ENCODE measurements at regions not wholly inside any gene's neighbourhood (a gene's known extent, or its start where the extent isn't known, plus 50 kb on each side); places are given as distances from the start of the nearest gene placed in this dataset.

DNA sequence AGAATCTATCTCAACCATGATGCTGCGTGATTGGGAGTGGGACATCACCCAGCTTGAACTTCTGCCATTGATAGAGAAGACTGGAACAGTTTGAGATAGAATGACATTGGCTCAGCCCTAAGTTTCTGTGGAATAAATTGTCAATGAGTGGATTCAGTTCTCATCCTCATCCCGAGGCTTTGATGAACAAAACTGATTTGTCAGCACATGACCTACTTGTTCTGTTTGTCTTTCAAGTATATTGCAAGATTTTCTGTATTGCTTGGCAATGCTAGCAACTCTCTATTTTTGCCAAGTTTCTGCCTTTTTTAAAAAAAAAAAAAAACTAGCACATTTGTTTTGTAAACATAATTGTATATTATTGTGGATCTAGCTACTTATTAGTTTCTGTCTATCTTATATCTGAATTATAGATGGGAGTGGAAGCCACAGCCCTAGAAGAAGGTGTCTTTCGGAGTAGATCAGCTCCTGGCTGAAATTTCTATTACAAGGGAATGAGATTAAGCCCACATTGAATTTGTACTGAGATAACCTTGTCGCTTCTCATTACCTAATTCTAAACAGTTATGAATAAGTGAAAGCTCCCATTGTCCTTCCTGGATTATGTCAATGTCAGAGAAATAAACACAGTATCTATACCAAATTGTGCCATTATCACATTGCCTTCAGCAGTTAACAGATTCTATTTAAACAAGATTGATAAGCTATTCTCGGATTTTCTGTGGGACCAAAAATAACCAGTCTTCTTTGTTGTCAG lies 166.1 kb downstream of the TNFSF13B start:
- no TSS peak for BruUV-seq (replicated peaks)
- POLR2A ChIA-PET (ENCODE audit: low non-redundant PET) = no interaction called here
- no peak for TF ChIP-seq EZH2 (IDR thresholded peaks at IDR 0.05; ENCODE audit: borderline replicate concordance, low read depth, low read length, poor library complexity, severe bottlenecking)
- TF ChIP-seq, protein P1, sequence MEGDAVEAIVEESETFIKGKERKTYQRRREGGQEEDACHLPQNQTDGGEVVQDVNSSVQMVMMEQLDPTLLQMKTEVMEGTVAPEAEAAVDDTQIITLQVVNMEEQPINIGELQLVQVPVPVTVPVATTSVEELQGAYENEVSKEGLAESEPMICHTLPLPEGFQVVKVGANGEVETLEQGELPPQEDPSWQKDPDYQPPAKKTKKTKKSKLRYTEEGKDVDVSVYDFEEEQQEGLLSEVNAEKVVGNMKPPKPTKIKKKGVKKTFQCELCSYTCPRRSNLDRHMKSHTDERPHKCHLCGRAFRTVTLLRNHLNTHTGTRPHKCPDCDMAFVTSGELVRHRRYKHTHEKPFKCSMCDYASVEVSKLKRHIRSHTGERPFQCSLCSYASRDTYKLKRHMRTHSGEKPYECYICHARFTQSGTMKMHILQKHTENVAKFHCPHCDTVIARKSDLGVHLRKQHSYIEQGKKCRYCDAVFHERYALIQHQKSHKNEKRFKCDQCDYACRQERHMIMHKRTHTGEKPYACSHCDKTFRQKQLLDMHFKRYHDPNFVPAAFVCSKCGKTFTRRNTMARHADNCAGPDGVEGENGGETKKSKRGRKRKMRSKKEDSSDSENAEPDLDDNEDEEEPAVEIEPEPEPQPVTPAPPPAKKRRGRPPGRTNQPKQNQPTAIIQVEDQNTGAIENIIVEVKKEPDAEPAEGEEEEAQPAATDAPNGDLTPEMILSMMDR (conservative IDR thresholded peaks at IDR 0.05; ENCODE audit: low read depth, low read length) = no peak
- Histone ChIP-seq H3K9me3 (ENCODE audit: low read depth, low read length, poor library complexity, severe bottlenecking) (no peaks in the 10 kb centered on the region), H3K27ac (ENCODE audit: low read depth, low read length, poor library complexity, severe bottlenecking) (no peak overlapping the region), H3K27me3 (replicated peaks; ENCODE audit: insufficient read depth, low read depth, low read length, poor library complexity) (no peaks in the 10 kb centered on the region), H3K4me1 (ENCODE audit: insufficient read depth, low read length, poor library complexity, severe bottlenecking) (no peaks in the 10 kb centered on the region), H3K36me3 (ENCODE audit: insufficient read depth, low read length, poor library complexity, severe bottlenecking) (no peaks in the 10 kb centered on the region), H3K4me3 (ENCODE audit: low read depth, low read length, poor library complexity, severe bottlenecking) (no peak overlapping the region)
- CTCF ChIA-PET = no interaction called here
- no peak for DNase-seq (ENCODE audit: low spot score)
- intact Hi-C loops (cut with micrococcal nuclease; ENCODE audit: unreplicated experiment) = no loop called here

GRCh38 chr13:108437496-108437895 lies 168.0 kb downstream of the TNFSF13B start:
- TF ChIP-seq EZH2 (IDR thresholded peaks at IDR 0.05; ENCODE audit: borderline replicate concordance, low read depth, low read length, poor library complexity, severe bottlenecking) = no peak
- BruUV-seq (replicated peaks) = no TSS peak
- CTCF ChIA-PET = no interaction called here

DNA sequence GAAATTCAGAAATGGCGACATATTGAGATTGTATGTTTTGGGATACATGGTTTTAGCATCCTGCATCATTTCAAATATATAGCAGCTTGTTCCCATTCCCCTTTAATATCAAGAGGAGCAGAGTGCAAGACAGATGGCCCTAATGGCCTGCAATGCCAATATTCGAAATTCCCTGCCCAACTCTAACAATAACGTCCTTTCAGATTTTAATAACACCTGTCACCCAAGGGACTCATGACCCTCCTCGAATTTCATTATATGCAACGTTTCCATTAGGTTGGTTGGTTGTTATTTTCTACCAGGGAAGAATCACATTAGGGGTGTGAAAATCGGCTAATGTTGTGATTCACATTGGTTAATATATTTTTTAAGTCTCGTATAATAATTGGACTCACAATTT lies 170.0 kb downstream of the TNFSF13B start:
- Histone ChIP-seq H3K4me3 (ENCODE audit: low read depth, low read length, poor library complexity, severe bottlenecking) (no peak overlapping the region), H3K4me1 (ENCODE audit: insufficient read depth, low read length, poor library complexity, severe bottlenecking) (no peaks in the 10 kb centered on the region), H3K27ac (ENCODE audit: low read depth, low read length, poor library complexity, severe bottlenecking) (no peak overlapping the region), H3K9me3 (ENCODE audit: low read depth, low read length, poor library complexity, severe bottlenecking) (no peaks in the 10 kb centered on the region), H3K27me3 (replicated peaks; ENCODE audit: insufficient read depth, low read depth, low read length, poor library complexity) (no peaks in the 10 kb centered on the region), H3K36me3 (ENCODE audit: insufficient read depth, low read length, poor library complexity, severe bottlenecking) (no peaks in the 10 kb centered on the region)
- no peak for DNase-seq (ENCODE audit: low spot score)
- no peak for TF ChIP-seq EZH2 (IDR thresholded peaks at IDR 0.05; ENCODE audit: borderline replicate concordance, low read depth, low read length, poor library complexity, severe bottlenecking)
- TF ChIP-seq, protein P1 (conservative IDR thresholded peaks at IDR 0.05; ENCODE audit: low read depth, low read length) = no peak
- intact Hi-C loops (cut with micrococcal nuclease; ENCODE audit: unreplicated experiment) = no loop called here
- ChIA-PET POLR2A (ENCODE audit: low non-redundant PET) (no interaction called here), CTCF (no interaction called here)
- no TSS peak for BruUV-seq (replicated peaks)

More at GRCh38 chr13:108437496-108437895, 168.0 kb downstream of the TNFSF13B start:
- Histone ChIP-seq H3K36me3 (ENCODE audit: insufficient read depth, low read length, poor library complexity, severe bottlenecking) (no peaks in the 10 kb centered on the region), H3K27ac (ENCODE audit: low read depth, low read length, poor library complexity, severe bottlenecking) (no peak overlapping the region), H3K9me3 (ENCODE audit: low read depth, low read length, poor library complexity, severe bottlenecking) (no peaks in the 10 kb centered on the region), H3K4me1 (ENCODE audit: insufficient read depth, low read length, poor library complexity, severe bottlenecking) (no peaks in the 10 kb centered on the region), H3K27me3 (replicated peaks; ENCODE audit: insufficient read depth, low read depth, low read length, poor library complexity) (no peaks in the 10 kb centered on the region), H3K4me3 (ENCODE audit: low read depth, low read length, poor library complexity, severe bottlenecking) (no peak overlapping the region)
- no peak for DNase-seq (ENCODE audit: low spot score)
- POLR2A ChIA-PET (ENCODE audit: low non-redundant PET) = no interaction called here
- intact Hi-C loops (cut with micrococcal nuclease; ENCODE audit: unreplicated experiment) = no loop called here

GRCh38 chr13:108444448-108444847 lies 174.9 kb downstream of the TNFSF13B start:
- no TSS peak for BruUV-seq (replicated peaks)
- POLR2A ChIA-PET (ENCODE audit: low non-redundant PET) = no interaction called here

More at GRCh38 chr13:108444448-108444847, 174.9 kb downstream of the TNFSF13B start:
- no peaks in the 10 kb centered on the region for H3K9me3 ChIP-seq (ENCODE audit: low read depth, low read length, poor library complexity, severe bottlenecking)
- H3K36me3 ChIP-seq (ENCODE audit: insufficient read depth, low read length, poor library complexity, severe bottlenecking) = no peaks in the 10 kb centered on the region
- TF ChIP-seq, protein P1 (conservative IDR thresholded peaks at IDR 0.05; ENCODE audit: low read depth, low read length) = no peak
- TF ChIP-seq EZH2 (IDR thresholded peaks at IDR 0.05; ENCODE audit: borderline replicate concordance, low read depth, low read length, poor library complexity, severe bottlenecking) = no peak
- H3K4me1 ChIP-seq (ENCODE audit: insufficient read depth, low read length, poor library complexity, severe bottlenecking) = no peaks in the 10 kb centered on the region
- no peak overlapping the region for H3K4me3 ChIP-seq (ENCODE audit: low read depth, low read length, poor library complexity, severe bottlenecking)
- no peak overlapping the region for H3K27ac ChIP-seq (ENCODE audit: low read depth, low read length, poor library complexity, severe bottlenecking)
- no peak for DNase-seq (ENCODE audit: low spot score)
- CTCF ChIA-PET = no interaction called here
- H3K27me3 ChIP-seq (replicated peaks; ENCODE audit: insufficient read depth, low read depth, low read length, poor library complexity) = no peaks in the 10 kb centered on the region
- intact Hi-C loops (cut with micrococcal nuclease; ENCODE audit: unreplicated experiment) = no loop called here

Data from A673 (cell line).